BE2C (cell line): ENCODE measurements at regions not wholly inside any gene's neighbourhood (a gene's known extent, or its start where the extent isn't known, plus 50 kb on each side); places are given as distances from the start of the nearest gene placed in this dataset.
"Not testable (repeated sequence)": the region's sequence is repeated elsewhere in the genome, so short reads cannot be mapped to it uniquely, and the experiment has no call there.

ENCODE experiments used
- DNase-seq: peaks from one replicate; pipeline ENCODE4 v3.0.0-alpha.2; 2020
- H3K27me3 ChIP-seq: fragments of 250-450 bp; sonication (Bioruptor Pico); 2 replicates; pipeline ENCODE4 v1.5.1; 2020; ENCODE audit warnings: mild to moderate bottlenecking
- H3K36me3 ChIP-seq: fragments of 250-450 bp; sonication (Bioruptor Pico); 2 replicates; pipeline ENCODE4 v1.5.1; 2020; ENCODE audit warnings: mild to moderate bottlenecking
- H3K4me1 ChIP-seq: fragments of 250-450 bp; sonication (Bioruptor Pico); 2 replicates; pipeline ENCODE4 v1.5.1; 2020
- H3K4me3 ChIP-seq: 2 replicates; pipeline ENCODE4 v1.5.1; 2011; ENCODE audit warnings: low read depth, low read length
- H3K9me3 ChIP-seq: fragments of 250-450 bp; sonication (Bioruptor Pico); 2 replicates; pipeline ENCODE4 v1.5.1; 2020
- CTCF ChIP-seq: IDR thresholded peaks from 2 replicates; pipeline ENCODE4 v1.5.1; 2012; ENCODE audit warnings: mild to moderate bottlenecking, low read depth, low read length

- Histone ChIP-seq H3K9me3 (no peaks in the 10 kb centered on the region), H3K4me1 (no peaks in the 10 kb centered on the region), H3K27me3 (no peaks in the 10 kb centered on the region), H3K4me3 (no peak overlapping the region), H3K36me3 (no peaks in the 10 kb centered on the region)
- no peak for DNase-seq
- no peak for TF ChIP-seq CTCF
Observed at GRCh38 chr21:27772816-27773215, 805.9 kb upstream of the ADAMTS5 start.

- H3K9me3 ChIP-seq, result no peaks in the 10 kb centered on the region
- TF ChIP-seq CTCF, result no peak
- no peaks in the 10 kb centered on the region for H3K4me1 ChIP-seq
- H3K36me3 ChIP-seq, result no peaks in the 10 kb centered on the region
- DNase-seq, result no peak
- H3K27me3 ChIP-seq, result no peaks in the 10 kb centered on the region
- no peak overlapping the region for H3K4me3 ChIP-seq
Observed at GRCh38 chr21:27771938-27772483, 805.1 kb upstream of the ADAMTS5 start.

GRCh38 chr21:27769763-27770162, 802.9 kb upstream of the ADAMTS5 start:
- H3K27me3 ChIP-seq, result no peaks in the 10 kb centered on the region
- DNase-seq, result no peak

GRCh38 chr21:27768046-27768637, 801.3 kb upstream of the ADAMTS5 start:
- H3K9me3 ChIP-seq, DNase-seq, H3K4me3 ChIP-seq, H3K36me3 ChIP-seq, H3K4me1 ChIP-seq, H3K27me3 ChIP-seq: not testable (repeated sequence)

More at GRCh38 chr21:27769763-27770162, 802.9 kb upstream of the ADAMTS5 start:
- Histone ChIP-seq H3K36me3 (no peaks in the 10 kb centered on the region), H3K4me1 (no peaks in the 10 kb centered on the region), H3K9me3 (no peaks in the 10 kb centered on the region), H3K4me3 (no peak overlapping the region)
- TF ChIP-seq CTCF, result no peak

- Histone ChIP-seq H3K9me3 (0 out of 2 replicates have a peak, but pooled peaks cover 4% of the 10 kb centered on the region), H3K4me1 (no peaks in the 10 kb centered on the region), H3K36me3 (no peaks in the 10 kb centered on the region), H3K4me3 (no peak overlapping the region), H3K27me3 (no peaks in the 10 kb centered on the region)
- DNase-seq, result no peak
- TF ChIP-seq CTCF, result no peak
Observed at GRCh38 chr21:27764056-27764455, 797.2 kb upstream of the ADAMTS5 start.

- Histone ChIP-seq H3K27me3 (no peaks in the 10 kb centered on the region), H3K9me3 (0 out of 2 replicates have a peak, but pooled peaks cover 4% of the 10 kb centered on the region), H3K36me3 (no peaks in the 10 kb centered on the region), H3K4me1 (0 out of 2 replicates have a peak, but pooled peaks cover 3% of the 10 kb centered on the region), H3K4me3 (no peak overlapping the region)
- DNase-seq, result no peak
- no peak for TF ChIP-seq CTCF
Observed at GRCh38 chr21:27761623-27762022, 794.7 kb upstream of the ADAMTS5 start.
